Lung microvascular endothelial cell (primary cell): ENCODE measurements at regions not wholly inside any gene's neighbourhood (a gene's known extent, or its start where the extent isn't known, plus 50 kb on each side); places are given as distances from the start of the nearest gene placed in this dataset.

Experiments used
- DNase-seq, 2 donors: peaks; one replicate each; pipeline versions ENCODE4 v3.0.0 to v3.0.0-alpha.2; 2010; ENCODE audit warnings: low read depth in 2 of 2

DNA sequence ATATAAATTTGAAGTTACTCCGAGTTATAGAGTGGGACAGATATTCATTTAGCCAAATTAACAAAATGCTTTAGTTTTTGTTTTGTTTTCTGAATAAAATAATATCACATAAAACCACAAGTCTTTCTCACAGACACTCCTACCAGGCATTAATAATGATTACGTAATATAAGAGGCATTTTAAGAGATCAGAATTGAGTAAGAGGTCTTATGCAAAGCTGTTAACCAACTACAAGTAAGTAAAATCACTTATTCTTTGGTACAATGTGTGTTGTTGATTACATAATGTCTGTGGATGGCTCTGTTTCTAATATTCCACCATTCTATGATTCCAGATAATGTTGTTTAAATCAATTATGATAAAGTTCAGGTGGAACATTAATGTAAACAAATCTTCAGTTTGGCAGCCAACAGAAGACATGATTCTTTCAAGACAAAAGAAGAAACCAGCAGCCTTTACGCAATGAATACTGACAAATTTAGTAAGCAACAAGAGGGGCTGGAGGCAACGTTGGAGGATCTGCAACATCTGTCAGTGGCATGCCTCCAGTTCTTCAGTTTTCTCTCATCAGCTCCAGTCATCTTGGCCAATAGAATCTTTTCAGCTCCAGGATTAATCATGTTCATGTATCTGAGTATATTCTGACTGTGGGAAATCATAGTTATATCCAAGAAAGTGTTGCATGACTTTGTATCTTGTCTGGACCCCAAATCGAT lies 403.8 kb downstream of the SLITRK5 start:
- DNase-seq, result no peak

GRCh38 chr13:88085036-88085435 lies 413.9 kb downstream of the SLITRK5 start:
- DNase-seq, result no peak

- no peak for DNase-seq
Measured at GRCh38 chr13:88086577-88086976, 415.4 kb downstream of the SLITRK5 start.

DNA sequence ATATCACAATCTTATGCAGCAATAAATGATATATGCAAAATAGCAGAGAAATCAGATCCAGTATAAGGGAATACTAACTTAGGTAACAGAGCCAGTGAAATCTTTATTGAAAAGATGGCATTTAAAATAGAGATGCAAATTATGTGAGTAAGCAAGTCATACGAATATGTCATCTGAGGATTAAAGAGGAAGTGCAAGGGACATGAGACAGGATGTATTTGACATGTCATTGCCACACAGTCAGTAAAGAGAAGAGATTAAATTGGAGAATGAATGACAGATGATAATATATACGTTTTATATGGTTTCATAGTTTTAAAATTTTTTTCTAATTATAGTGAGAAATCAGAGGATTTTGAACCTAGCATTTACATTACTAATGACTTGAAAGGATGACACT lies 426.4 kb downstream of the SLITRK5 start:
- no peak for DNase-seq

DNA sequence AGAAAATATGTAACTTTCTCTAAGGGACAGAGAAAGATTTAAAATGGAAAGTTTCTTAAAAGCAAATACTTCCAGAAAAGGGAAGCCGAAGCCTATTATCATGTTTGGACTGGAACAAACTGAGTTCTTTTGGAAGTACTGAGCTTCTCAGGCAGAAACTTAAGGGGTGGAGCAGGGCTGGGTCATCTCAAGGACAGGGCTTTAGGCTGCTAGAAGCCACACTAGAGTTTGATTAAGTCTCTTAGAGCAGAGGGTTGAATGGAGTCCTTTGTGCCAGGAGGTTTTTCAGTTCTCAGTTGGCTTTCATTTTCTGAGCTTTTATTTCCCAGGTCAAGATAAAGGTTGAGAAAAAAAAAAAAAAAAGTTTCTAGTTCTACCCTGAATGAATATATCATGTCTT lies 432.7 kb downstream of the SLITRK5 start:
- DNase-seq, result no peak

DNA sequence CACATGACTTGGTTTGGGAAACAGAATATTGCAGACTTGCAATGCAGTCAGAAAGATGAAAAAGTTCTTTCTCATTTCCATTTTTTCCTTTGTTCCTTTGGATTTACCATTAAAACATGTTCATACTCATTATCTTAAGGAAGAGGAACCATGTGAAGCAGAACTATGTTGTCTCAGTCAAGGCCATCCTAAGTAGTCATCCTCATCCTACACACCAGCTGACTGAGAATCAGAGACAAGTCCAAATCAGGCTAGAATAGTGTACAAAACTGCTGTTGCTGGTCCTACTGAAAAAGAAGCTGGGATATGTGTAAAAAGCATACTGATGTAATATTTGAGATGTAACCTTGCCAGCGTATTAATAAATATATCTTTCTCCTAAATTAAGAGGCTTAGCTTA lies 433.4 kb downstream of the SLITRK5 start:
- no peak for DNase-seq

DNA sequence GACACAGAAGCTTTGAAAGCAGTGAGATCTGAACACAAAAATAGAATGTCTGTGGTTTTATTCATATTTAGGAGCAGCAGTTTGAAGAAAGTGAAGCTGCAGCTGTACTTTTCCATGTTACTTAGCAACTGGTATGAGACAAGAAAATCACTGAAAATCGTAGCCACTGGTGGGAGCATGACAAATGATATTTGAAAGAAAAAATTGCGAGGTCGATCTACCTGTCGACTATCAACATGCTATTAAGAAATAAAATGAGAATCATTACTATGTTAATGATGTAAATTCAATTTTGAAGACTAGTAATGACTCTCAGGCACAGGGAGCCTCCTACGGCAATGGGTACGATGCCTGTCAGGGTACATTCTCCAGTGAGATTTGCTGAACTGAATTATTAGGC lies 436.4 kb downstream of the SLITRK5 start:
- no peak for DNase-seq

GRCh38 chr13:88112526-88112925 lies 441.4 kb downstream of the SLITRK5 start:
- no peak for DNase-seq

DNA sequence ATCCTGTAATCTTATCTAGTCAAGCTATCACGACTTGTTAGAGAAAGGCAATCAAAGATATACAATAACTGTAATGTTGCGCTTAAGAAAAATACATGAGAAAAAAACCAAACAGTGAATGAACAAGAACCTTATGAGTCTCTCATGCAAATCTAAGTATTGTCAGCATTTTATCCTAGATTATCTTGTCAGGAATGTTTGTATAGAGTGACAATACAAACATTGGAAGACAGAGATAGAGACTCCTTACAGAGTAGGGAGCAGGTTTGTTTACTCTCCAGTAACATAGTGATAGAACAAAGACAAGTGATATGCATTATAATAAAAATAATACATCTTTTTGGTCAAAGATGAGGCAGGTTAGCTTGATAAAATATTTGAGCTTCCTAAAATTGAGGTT lies 444.8 kb downstream of the SLITRK5 start:
- DNase-seq, result no peak

GRCh38 chr13:88118952-88119351 lies 447.8 kb downstream of the SLITRK5 start:
- no peak for DNase-seq

- DNase-seq, result no peak
Measured at GRCh38 chr13:88124142-88124541, 453.0 kb downstream of the SLITRK5 start.

- DNase-seq, result no peak
Measured at GRCh38 chr13:88125055-88125454, 453.9 kb downstream of the SLITRK5 start.

- no peak for DNase-seq
Measured at GRCh38 chr13:88136098-88136790, 465.1 kb downstream of the SLITRK5 start.

DNA sequence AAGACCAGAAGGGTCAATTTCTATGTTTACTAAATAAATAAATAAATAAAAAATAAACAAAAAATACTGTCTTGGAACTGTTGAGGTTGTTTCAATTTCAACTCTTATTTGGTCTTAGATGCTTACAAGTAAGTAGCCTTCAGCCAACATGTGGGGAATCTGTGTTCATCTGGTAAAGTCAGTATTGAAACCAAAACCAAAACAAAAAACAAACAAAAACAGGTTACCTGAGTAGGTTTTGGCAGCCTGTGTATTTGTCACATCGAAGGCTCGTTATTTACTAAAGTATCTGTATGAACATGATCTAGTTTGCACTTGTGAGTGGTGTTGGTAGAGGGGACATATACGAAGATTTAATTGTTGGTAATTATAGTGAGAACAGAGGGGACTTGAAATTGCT lies 471.5 kb downstream of the SLITRK5 start:
- DNase-seq, result no peak

DNA sequence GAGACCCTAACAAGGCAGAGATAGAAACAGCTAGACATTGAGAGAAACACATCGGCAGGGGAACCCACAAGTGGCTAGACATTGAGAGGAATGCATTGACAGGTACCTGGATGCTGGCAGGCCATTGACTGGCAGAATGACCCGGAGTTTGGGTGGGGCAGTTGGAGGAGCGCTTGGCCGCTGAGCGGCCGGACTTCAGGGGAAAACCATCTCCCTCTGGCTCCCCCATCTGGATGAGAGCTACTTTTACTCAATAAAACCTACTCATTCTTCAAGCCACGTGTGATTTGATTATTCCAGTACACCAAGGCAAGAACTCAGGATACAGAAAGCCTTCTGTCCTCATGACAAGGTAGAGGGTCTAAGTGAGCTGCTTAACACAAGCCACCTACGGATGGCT lies 473.4 kb downstream of the SLITRK5 start:
- DNase-seq, result no peak

GRCh38 chr13:88153353-88153752 lies 482.2 kb downstream of the SLITRK5 start:
- no peak for DNase-seq

- DNase-seq, result no peak
Measured at GRCh38 chr13:88154001-88154400, 482.8 kb downstream of the SLITRK5 start.

- no peak for DNase-seq
Measured at GRCh38 chr13:88162076-88162702, 491.0 kb downstream of the SLITRK5 start.

GRCh38 chr13:88176231-88176630 lies 505.1 kb downstream of the SLITRK5 start:
- DNase-seq, result no peak

GRCh38 chr13:88183440-88183839 lies 512.3 kb downstream of the SLITRK5 start:
- DNase-seq, result no peak

GRCh38 chr13:88188986-88189385 lies 517.8 kb downstream of the SLITRK5 start:
- DNase-seq, result no peak

DNA sequence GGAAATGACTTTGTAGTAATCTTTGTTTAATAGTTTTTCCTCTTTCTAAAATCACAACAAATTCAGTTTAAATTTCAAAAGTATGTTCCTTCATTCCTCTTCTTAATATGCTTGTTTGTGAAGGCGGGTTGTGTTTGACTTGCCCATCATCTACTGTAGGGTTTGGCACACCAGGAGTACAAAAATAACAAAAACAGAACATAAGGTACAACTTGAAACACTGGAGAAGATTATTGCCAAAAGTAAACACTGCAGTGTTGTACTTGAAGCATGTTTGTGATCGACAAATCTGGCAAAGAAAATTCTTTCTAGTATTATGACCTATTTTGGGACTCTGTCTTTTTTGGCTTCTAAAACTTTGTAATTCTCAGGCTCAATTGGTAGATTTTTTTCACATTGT lies 518.6 kb downstream of the SLITRK5 start:
- no peak for DNase-seq

GRCh38 chr13:88196106-88196505 lies 524.9 kb downstream of the SLITRK5 start:
- DNase-seq, result no peak
